ENCODE measurements at regions not wholly inside any gene's neighbourhood (a gene's known extent, or its start where the extent isn't known, plus 50 kb on each side); places are given as distances from the start of the nearest gene placed in this dataset.

- no peak overlapping the region for H3K4me3 ChIP-seq (replicated peaks; ENCODE audit: low read depth, low read length)
- H3K27me3 ChIP-seq (replicated peaks; ENCODE audit: control insufficient read depth, insufficient read depth, low read length) = no peaks in the 10 kb centered on the region
- H3K36me3 ChIP-seq (ENCODE audit: control insufficient read depth, insufficient read depth, low read length) = no peaks in the 10 kb centered on the region
- no peak for DNase-seq (ENCODE audit: extremely low read depth, insufficient read length)
- no peak for TF ChIP-seq CTCF (IDR thresholded peaks at IDR 0.05; ENCODE audit: insufficient read depth, low read length, poor library complexity, severe bottlenecking)
Measured at GRCh38 chr14:83828406-83828805, 1701.5 kb upstream of the FLRT2 start.

GRCh38 chr14:83830316-83830715 lies 1699.6 kb upstream of the FLRT2 start:
- Histone ChIP-seq H3K36me3 (ENCODE audit: control insufficient read depth, insufficient read depth, low read length) (no peaks in the 10 kb centered on the region), H3K27me3 (replicated peaks; ENCODE audit: control insufficient read depth, insufficient read depth, low read length) (no peaks in the 10 kb centered on the region), H3K4me3 (replicated peaks; ENCODE audit: low read depth, low read length) (no peak overlapping the region)
- no peak for TF ChIP-seq CTCF (IDR thresholded peaks at IDR 0.05; ENCODE audit: insufficient read depth, low read length, poor library complexity, severe bottlenecking)
- no peak for DNase-seq (ENCODE audit: extremely low read depth, insufficient read length)

GRCh38 chr14:83838226-83838625 lies 1691.7 kb upstream of the FLRT2 start:
- no peak for TF ChIP-seq CTCF (IDR thresholded peaks at IDR 0.05; ENCODE audit: insufficient read depth, low read length, poor library complexity, severe bottlenecking)
- DNase-seq (ENCODE audit: extremely low read depth, insufficient read length) = no peak
- no peaks in the 10 kb centered on the region for H3K27me3 ChIP-seq (replicated peaks; ENCODE audit: control insufficient read depth, insufficient read depth, low read length)
- H3K4me3 ChIP-seq (replicated peaks; ENCODE audit: low read depth, low read length) = no peak overlapping the region
- no peaks in the 10 kb centered on the region for H3K36me3 ChIP-seq (ENCODE audit: control insufficient read depth, insufficient read depth, low read length)

- H3K36me3 ChIP-seq (ENCODE audit: control insufficient read depth, insufficient read depth, low read length) = no peaks in the 10 kb centered on the region
- DNase-seq (ENCODE audit: extremely low read depth, insufficient read length) = no peak
- TF ChIP-seq CTCF (IDR thresholded peaks at IDR 0.05; ENCODE audit: insufficient read depth, low read length, poor library complexity, severe bottlenecking) = no peak
Measured at GRCh38 chr14:83842547-83842946, 1687.4 kb upstream of the FLRT2 start.

GRCh38 chr14:83847102-83847501 lies 1682.8 kb upstream of the FLRT2 start:
- Histone ChIP-seq H3K36me3 (ENCODE audit: control insufficient read depth, insufficient read depth, low read length) (no peaks in the 10 kb centered on the region), H3K27me3 (replicated peaks; ENCODE audit: control insufficient read depth, insufficient read depth, low read length) (no peaks in the 10 kb centered on the region), H3K4me3 (replicated peaks; ENCODE audit: low read depth, low read length) (no peak overlapping the region)
- no peak for TF ChIP-seq CTCF (IDR thresholded peaks at IDR 0.05; ENCODE audit: insufficient read depth, low read length, poor library complexity, severe bottlenecking)
- DNase-seq (ENCODE audit: extremely low read depth, insufficient read length) = no peak

More at GRCh38 chr14:83842547-83842946, 1687.4 kb upstream of the FLRT2 start:
- no peaks in the 10 kb centered on the region for H3K27me3 ChIP-seq (replicated peaks; ENCODE audit: control insufficient read depth, insufficient read depth, low read length)
- H3K4me3 ChIP-seq (replicated peaks; ENCODE audit: low read depth, low read length) = no peak overlapping the region

GRCh38 chr14:83850092-83850491 lies 1679.9 kb upstream of the FLRT2 start:
- no peaks in the 10 kb centered on the region for H3K36me3 ChIP-seq (ENCODE audit: control insufficient read depth, insufficient read depth, low read length)
- DNase-seq (ENCODE audit: extremely low read depth, insufficient read length) = no peak
- H3K4me3 ChIP-seq (replicated peaks; ENCODE audit: low read depth, low read length) = no peak overlapping the region
- H3K27me3 ChIP-seq (replicated peaks; ENCODE audit: control insufficient read depth, insufficient read depth, low read length) = no peaks in the 10 kb centered on the region
- TF ChIP-seq CTCF (IDR thresholded peaks at IDR 0.05; ENCODE audit: insufficient read depth, low read length, poor library complexity, severe bottlenecking) = no peak
